ENCODE measurements at regions not wholly inside any gene's neighbourhood (a gene's known extent, or its start where the extent isn't known, plus 50 kb on each side); places are given as distances from the start of the nearest gene placed in this dataset.

DNA sequence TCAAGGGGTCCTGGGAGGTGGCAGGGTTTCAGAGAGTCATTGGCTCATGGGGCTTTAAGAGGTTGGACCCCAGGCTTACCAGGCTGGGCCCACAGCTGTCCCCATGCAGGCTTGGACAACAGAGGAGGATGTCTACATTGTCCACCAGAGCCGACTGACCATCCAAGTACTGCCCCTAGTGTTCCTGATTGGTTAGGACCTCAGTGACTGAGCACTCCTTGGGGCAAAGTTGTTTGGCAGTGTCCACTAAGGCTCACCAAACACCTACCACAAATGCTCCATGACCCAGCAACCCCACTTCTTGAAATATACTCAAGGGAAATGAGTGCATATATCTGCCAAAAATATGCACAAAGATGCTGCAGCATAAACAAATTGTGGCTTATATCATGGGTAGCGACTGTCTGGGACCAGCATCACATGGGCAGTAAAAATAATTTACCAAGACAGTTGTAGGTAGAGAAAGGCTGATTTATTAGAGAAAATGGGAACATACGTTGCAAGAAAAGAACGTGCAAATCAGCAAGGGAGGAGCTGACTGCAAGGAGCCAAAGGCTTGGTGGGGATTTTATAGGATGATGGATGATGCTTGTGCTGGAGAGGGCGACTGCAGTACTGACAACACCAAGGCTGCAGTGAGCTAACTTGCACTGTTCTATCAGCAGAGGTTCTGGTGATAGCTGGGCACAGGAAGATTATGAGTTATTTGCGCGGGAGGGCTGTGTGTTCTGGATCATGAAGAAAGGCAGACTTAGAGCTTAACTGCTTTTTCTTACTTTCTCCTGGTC is 265.2 kb downstream of the GADD45G start:
- Mint-ChIP-seq H3K36me3 (ENCODE audit: insufficient read depth, unreplicated experiment) (no peaks in the 10 kb centered on the region), H3K9me3 (ENCODE audit: unreplicated experiment) (no peaks in the 10 kb centered on the region), H3K4me1 (ENCODE audit: insufficient read depth, unreplicated experiment) (no peaks in the 10 kb centered on the region), H3K27me3 (ENCODE audit: insufficient read depth, unreplicated experiment) (no peaks in the 10 kb centered on the region), H3K27ac (ENCODE audit: low read depth, unreplicated experiment) (no peak overlapping the region), H3K4me3 (ENCODE audit: unreplicated experiment) (no peak overlapping the region)
- intact Hi-C loops (cut with micrococcal nuclease), result no loop called here
- BruUV-seq (replicated peaks), result no TSS peak
- POLR2A ChIA-PET, result interaction anchor here (0.5 to 0.6 kb wide), 2 partner anchors 114 to 145 kb away, joined by 3 to 5 read pairs; no protein-coding TSS in a partner anchor
- CTCF ChIA-PET, result no interaction called here
- no peak for DNase-seq (ENCODE audit: unreplicated experiment)
- TF ChIP-seq, protein P1, sequence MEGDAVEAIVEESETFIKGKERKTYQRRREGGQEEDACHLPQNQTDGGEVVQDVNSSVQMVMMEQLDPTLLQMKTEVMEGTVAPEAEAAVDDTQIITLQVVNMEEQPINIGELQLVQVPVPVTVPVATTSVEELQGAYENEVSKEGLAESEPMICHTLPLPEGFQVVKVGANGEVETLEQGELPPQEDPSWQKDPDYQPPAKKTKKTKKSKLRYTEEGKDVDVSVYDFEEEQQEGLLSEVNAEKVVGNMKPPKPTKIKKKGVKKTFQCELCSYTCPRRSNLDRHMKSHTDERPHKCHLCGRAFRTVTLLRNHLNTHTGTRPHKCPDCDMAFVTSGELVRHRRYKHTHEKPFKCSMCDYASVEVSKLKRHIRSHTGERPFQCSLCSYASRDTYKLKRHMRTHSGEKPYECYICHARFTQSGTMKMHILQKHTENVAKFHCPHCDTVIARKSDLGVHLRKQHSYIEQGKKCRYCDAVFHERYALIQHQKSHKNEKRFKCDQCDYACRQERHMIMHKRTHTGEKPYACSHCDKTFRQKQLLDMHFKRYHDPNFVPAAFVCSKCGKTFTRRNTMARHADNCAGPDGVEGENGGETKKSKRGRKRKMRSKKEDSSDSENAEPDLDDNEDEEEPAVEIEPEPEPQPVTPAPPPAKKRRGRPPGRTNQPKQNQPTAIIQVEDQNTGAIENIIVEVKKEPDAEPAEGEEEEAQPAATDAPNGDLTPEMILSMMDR (IDR thresholded peaks at IDR 0.05; ENCODE audit: unreplicated experiment), result no peak

DNA sequence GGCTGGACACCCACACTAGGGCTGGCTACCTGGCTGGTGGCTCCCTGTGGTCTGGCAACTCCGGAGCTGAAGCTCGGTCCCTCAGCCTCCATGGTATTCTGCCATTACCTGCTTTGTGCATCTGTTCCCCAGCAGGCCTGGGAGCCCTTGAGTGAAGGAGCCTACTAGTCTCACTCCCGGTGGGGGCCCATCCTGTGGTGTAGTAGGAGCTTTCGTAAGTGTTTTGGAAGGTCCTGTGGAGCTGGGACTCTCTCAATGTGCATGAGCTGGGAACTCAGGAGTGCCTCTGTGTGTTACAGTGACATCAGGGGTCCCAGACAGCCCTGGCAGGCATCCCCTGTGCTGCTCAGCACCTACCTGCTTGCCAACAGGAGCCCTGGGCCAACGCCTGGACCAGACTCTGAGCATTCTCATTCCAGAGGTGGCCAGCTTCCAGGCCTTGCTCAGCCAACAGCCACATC is 267.1 kb downstream of the GADD45G start:
- TF ChIP-seq, protein P1 (IDR thresholded peaks at IDR 0.05; ENCODE audit: unreplicated experiment), result no peak
- H3K4me1 Mint-ChIP-seq (ENCODE audit: insufficient read depth, unreplicated experiment), result no peaks in the 10 kb centered on the region
- ChIA-PET CTCF (no interaction called here), POLR2A (interaction anchor here (0.7 kb wide), 1 partner anchor 71 kb away, joined by 3 read pairs; no protein-coding TSS in a partner anchor)
- no peak overlapping the region for H3K27ac Mint-ChIP-seq (ENCODE audit: low read depth, unreplicated experiment)
- no TSS peak for BruUV-seq (replicated peaks)
- H3K4me3 Mint-ChIP-seq (ENCODE audit: unreplicated experiment), result no peak overlapping the region
- no peaks in the 10 kb centered on the region for H3K9me3 Mint-ChIP-seq (ENCODE audit: unreplicated experiment)
- H3K36me3 Mint-ChIP-seq (ENCODE audit: insufficient read depth, unreplicated experiment), result no peaks in the 10 kb centered on the region
- DNase-seq (ENCODE audit: unreplicated experiment), result no peak
- intact Hi-C loops (cut with micrococcal nuclease), result no loop called here
- H3K27me3 Mint-ChIP-seq (ENCODE audit: insufficient read depth, unreplicated experiment), result no peaks in the 10 kb centered on the region

DNA sequence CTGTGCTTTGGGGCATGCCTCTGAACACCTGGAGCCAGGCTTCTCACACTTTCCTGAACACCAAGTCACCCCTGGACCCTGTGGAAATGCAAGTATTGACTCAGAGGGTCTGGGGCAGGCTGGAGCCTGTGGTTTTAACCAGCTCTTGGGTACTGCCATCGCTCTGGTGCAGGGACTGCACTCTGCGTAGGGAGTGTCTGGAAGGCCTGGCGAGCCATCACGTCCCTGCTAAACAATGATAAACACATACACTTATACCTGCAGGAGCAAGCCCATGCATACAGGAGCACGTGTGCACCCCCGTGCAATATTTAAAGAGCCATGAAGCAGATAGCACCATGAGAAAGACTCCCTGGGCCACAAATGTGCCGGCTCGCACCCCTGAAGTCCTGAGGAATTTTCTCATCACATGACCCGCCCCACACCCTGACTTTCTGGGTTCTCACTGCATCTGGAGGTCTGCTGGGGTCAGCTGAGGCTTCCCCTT is 267.7 kb downstream of the GADD45G start:
- no peak overlapping the region for H3K27ac Mint-ChIP-seq (ENCODE audit: low read depth, unreplicated experiment)
- CTCF ChIA-PET, result no interaction called here
- no TSS peak for BruUV-seq (replicated peaks)

More for the DNA sequence above, 267.7 kb downstream of the GADD45G start:
- POLR2A ChIA-PET, result no interaction called here
- Mint-ChIP-seq H3K4me3 (ENCODE audit: unreplicated experiment) (no peak overlapping the region), H3K4me1 (ENCODE audit: insufficient read depth, unreplicated experiment) (no peaks in the 10 kb centered on the region), H3K9me3 (ENCODE audit: unreplicated experiment) (no peaks in the 10 kb centered on the region), H3K36me3 (ENCODE audit: insufficient read depth, unreplicated experiment) (no peaks in the 10 kb centered on the region), H3K27me3 (ENCODE audit: insufficient read depth, unreplicated experiment) (no peaks in the 10 kb centered on the region)
- TF ChIP-seq, protein P1 (IDR thresholded peaks at IDR 0.05; ENCODE audit: unreplicated experiment), result no peak
- DNase-seq (ENCODE audit: unreplicated experiment), result no peak
- intact Hi-C loops (cut with micrococcal nuclease), result no loop called here

Data from MCF 10A (cell line).